OCI-LY3 (cell line): ENCODE measurements at regions not wholly inside any gene's neighbourhood (a gene's known extent, or its start where the extent isn't known, plus 50 kb on each side); places are given as distances from the start of the nearest gene placed in this dataset.
A peak's percentile ranks its signal among the peaks of the same experiment; 100 is the strongest.

Experiments
- H2AFZ ChIP-seq: fragments of 200-600, 300-600 bp; shearing (Covaris generic); 2 replicates; pipeline ENCODE4 v1.6.0; 2014; ENCODE audit warnings: antibody characterized with exemption, low read depth, low read length
- H3K27ac ChIP-seq: fragments of 200-600, 300-600 bp; sonication (generic); 2 replicates; pipeline ENCODE4 v1.5.1; 2014; ENCODE audit warnings: mild to moderate bottlenecking, low read length, moderate library complexity, mixed read lengths
- H3K27me3 ChIP-seq: fragments of 200-600, 300-600 bp; sonication (generic); 2 replicates; pipeline ENCODE4 v1.6.1; 2014; ENCODE audit warnings: low read depth, low read length, mixed read lengths
- H3K36me3 ChIP-seq: fragments of 200-600, 300-600 bp; sonication (generic); replicated peaks from 2 replicates; pipeline ENCODE3; 2014; ENCODE audit warnings: low read depth, low read length, mixed read lengths
- H3K4me1 ChIP-seq: fragments of 300-600, 200-600 bp; sonication (generic); 2 replicates; pipeline ENCODE4 v1.6.1; 2014; ENCODE audit warnings: low read length, mixed read lengths
- H3K4me2 ChIP-seq: fragments of 200-600, 300-600 bp; sonication (generic); 2 replicates; pipeline ENCODE4 v1.6.1; 2014; ENCODE audit warnings: low read length, mixed read lengths
- H3K4me3 ChIP-seq: fragments of 300-600, 200-600 bp; sonication (generic); 2 replicates; pipeline ENCODE4 v1.5.1; 2014; ENCODE audit warnings: antibody characterized with exemption, mild to moderate bottlenecking, low read length, moderate library complexity
- H3K79me2 ChIP-seq: fragments of 300-600, 200-600 bp; shearing (Covaris generic); 2 replicates; pipeline ENCODE4 v1.6.1; 2014; ENCODE audit warnings: mild to moderate bottlenecking, low read length, mixed read lengths
- H3K9ac ChIP-seq: fragments of 300-600, 200-600 bp; shearing (Covaris generic); 2 replicates; pipeline ENCODE4 v1.6.0; 2014; ENCODE audit warnings: mild to moderate bottlenecking, low read length, moderate library complexity
- H3K9me3 ChIP-seq: fragments of 200-600, 300-600 bp; shearing (Covaris generic); 2 replicates; pipeline ENCODE4 v1.6.1; 2014; ENCODE audit warnings: low read length, mixed read lengths; ENCODE audit not compliant: insufficient read depth
- H4K20me1 ChIP-seq: fragments of 200-600, 300-600 bp; sonication (generic); 2 replicates; pipeline ENCODE4 v1.6.1; 2016; ENCODE audit warnings: low read length, mixed read lengths; ENCODE audit not compliant: insufficient read depth
- EZH2phosphoT487 ChIP-seq: fragments of 200-600 bp; shearing (Covaris generic); IDR thresholded peaks from 2 replicates; pipeline ENCODE4 v1.6.1; 2018; ENCODE audit warnings: antibody characterized with exemption, mixed run types, low read depth
- TF ChIP-seq, protein P1 (sequence below): fragments of 200-600, 300-600 bp; sonication (generic); IDR thresholded peaks from 2 replicates; pipeline ENCODE4 v1.5.1; 2014; ENCODE audit warnings: antibody characterized with exemption, low read length, low read depth

DNA sequence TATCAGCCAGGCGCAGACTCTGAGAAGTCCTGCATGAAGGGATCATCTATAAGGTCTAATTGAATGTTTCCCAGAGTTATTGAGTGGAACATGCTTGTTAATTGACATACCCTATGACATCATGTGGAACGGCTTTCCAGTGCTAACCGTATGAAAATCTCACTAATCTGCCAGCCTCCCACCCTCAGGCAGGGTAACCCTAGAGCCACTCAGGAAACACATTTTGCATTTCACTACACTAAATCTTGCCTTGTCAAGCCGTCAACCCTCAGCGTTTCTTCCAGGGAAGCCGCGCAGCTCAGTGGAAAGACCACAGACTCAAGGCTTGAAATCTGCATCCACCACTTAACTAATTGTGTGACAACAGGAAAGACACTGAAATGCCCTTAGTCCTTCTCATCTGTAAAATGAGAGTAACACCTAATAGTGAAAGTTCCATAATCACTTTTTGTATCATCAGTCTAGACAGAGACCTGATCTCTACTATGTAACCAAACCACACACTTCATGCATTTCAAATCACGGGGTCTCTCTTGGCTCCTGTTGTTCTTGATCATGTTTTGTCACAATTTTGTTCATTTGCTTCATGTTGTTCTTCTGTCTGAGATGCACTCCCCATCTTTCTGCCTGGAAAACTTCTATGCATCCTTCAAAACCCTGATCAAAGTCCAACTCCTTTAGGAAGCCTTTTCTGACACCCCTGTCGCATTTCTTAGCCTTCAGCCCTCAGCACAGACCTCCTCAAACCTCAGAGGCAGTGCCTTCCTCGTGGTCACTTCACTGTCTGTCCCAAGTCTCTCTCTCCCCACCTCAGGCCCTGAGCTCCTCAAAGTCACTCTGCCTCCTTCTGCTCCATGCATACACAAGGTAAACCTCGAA is 246.5 kb downstream of the TOMM20 start:
- H3K4me2 ChIP-seq = peak overlapping the region; percentile 90
- peaks cover 72% of the 10 kb centered on the region for H3K4me1 ChIP-seq
- H3K4me3 ChIP-seq = peak overlapping the region; percentile 73
- no peaks in the 10 kb centered on the region for H4K20me1 ChIP-seq
- H3K27me3 ChIP-seq = peaks cover 12% of the 10 kb centered on the region
- H3K36me3 ChIP-seq = no peaks in the 10 kb centered on the region
- H3K9ac ChIP-seq = peak overlapping the region; percentile 76
- no peaks in the 10 kb centered on the region for H3K9me3 ChIP-seq
- TF ChIP-seq, protein P1, sequence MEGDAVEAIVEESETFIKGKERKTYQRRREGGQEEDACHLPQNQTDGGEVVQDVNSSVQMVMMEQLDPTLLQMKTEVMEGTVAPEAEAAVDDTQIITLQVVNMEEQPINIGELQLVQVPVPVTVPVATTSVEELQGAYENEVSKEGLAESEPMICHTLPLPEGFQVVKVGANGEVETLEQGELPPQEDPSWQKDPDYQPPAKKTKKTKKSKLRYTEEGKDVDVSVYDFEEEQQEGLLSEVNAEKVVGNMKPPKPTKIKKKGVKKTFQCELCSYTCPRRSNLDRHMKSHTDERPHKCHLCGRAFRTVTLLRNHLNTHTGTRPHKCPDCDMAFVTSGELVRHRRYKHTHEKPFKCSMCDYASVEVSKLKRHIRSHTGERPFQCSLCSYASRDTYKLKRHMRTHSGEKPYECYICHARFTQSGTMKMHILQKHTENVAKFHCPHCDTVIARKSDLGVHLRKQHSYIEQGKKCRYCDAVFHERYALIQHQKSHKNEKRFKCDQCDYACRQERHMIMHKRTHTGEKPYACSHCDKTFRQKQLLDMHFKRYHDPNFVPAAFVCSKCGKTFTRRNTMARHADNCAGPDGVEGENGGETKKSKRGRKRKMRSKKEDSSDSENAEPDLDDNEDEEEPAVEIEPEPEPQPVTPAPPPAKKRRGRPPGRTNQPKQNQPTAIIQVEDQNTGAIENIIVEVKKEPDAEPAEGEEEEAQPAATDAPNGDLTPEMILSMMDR = no peak
- TF ChIP-seq EZH2phosphoT487 = 0 out of 2 replicates have a peak, but pooled peaks have one; percentile 44
- H2AFZ ChIP-seq = no peak overlapping the region
- H3K27ac ChIP-seq = peak overlapping the region; percentile 90
- no peaks in the 10 kb centered on the region for H3K79me2 ChIP-seq

DNA sequence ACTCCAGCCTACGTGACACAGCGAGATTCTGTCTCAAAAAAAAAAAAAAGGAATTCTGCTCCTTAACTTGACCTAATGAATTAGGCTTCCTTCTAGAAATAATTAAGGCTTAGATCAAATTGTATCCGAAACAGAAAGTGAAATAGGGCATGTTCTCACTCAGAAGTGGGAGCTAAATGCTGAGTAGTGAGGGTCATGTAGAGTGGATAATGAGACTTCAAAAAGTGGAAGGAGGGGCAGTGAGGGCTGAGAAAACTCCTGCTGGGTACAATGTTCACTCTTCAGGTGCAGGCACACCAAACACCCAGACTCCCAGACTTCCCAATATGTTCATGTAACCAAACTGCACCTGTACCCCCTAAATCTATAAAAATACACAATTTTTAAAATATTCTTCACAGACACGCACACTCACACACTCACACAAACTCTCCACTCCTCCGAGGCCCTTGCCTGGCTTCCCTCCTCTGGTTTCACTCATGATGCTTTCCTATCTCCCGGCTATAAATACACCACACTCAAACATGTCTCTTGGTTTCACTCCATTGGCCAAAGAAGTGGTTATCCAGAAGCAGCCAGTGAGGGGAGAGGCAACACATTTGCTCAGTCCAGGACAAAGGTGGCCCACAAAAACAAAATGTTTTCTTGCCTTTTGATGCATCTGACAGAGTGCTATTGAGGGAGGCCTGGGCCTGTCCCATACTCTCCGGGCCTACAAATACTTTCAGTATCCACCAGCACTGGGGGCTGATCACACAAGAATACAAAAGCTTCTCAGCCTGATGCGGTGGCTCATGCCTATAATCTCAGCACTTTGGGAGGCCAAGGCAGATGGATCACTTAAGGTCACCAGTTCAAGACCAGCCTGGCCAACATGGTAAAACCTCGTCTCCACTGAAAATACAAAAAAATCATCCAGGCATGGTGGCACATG is 249.2 kb downstream of the TOMM20 start:
- TF ChIP-seq, protein P1 = no peak
- TF ChIP-seq EZH2phosphoT487 = no peak
- Histone ChIP-seq H3K9ac (no peak overlapping the region; the same call in 1 of the 2 replicates), H3K79me2 (no peaks in the 10 kb centered on the region), H3K4me3 (no peak overlapping the region), H3K4me1 (peaks cover 71% of the 10 kb centered on the region), H4K20me1 (no peaks in the 10 kb centered on the region), H3K36me3 (no peaks in the 10 kb centered on the region), H3K27ac (peak overlapping the region; percentile 6; the same call in 1 of the 2 replicates), H3K4me2 (peak overlapping the region; percentile 5; the same call in 1 of the 2 replicates), H3K27me3 (peaks cover 12% of the 10 kb centered on the region), H2AFZ (no peak overlapping the region), H3K9me3 (no peaks in the 10 kb centered on the region)

DNA sequence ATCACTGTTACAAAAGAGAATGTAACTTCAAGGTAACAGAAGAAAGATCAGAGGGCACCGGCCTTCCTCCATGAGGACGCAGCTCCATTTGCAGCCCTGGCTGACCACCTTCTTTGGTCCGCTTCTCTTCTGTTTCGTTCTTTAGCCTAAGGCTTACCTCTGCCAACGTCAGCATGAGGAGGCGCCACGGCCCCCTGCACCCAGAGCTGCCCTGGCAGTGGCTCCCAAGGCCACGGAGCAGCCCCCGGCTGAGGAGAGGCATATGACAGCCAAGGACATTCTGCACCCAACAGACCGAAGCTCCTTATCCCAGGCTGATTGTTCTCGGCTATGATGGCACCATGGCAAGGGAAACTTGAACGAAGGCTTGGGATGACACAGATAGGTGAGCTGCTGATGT is 250.3 kb downstream of the TOMM20 start:
- H3K27ac ChIP-seq = no peak overlapping the region
- no peak overlapping the region for H2AFZ ChIP-seq
- H4K20me1 ChIP-seq = no peaks in the 10 kb centered on the region
- TF ChIP-seq, protein P1 = no peak
- no peak for TF ChIP-seq EZH2phosphoT487
- H3K79me2 ChIP-seq = no peaks in the 10 kb centered on the region
- H3K4me2 ChIP-seq = no peak overlapping the region
- no peak overlapping the region for H3K4me3 ChIP-seq
- peaks cover 59% of the 10 kb centered on the region for H3K4me1 ChIP-seq
- no peaks in the 10 kb centered on the region for H3K9me3 ChIP-seq
- H3K36me3 ChIP-seq = no peaks in the 10 kb centered on the region
- H3K27me3 ChIP-seq = peaks cover 2% of the 10 kb centered on the region; the same call in 1 of the 2 replicates
- H3K9ac ChIP-seq = no peak overlapping the region
